ENCODE measurements at regions not wholly inside any gene's neighbourhood (a gene's known extent, or its start where the extent isn't known, plus 50 kb on each side); places are given as distances from the start of the nearest gene placed in this dataset.

- Histone ChIP-seq H3K9me3 (replicated peaks) (peaks cover 12% of the 10 kb centered on the region), H3K4me3 (no peak overlapping the region), H3K27ac (replicated peaks) (no peak overlapping the region), H3K36me3 (no peaks in the 10 kb centered on the region), H3K27me3 (ENCODE audit: low read depth) (peaks cover 9% of the 10 kb centered on the region), H3K4me1 (no peaks in the 10 kb centered on the region)
- no peak for DNase-seq
- intact Hi-C loops (cut with micrococcal nuclease) = no loop called here
- TF ChIP-seq, protein P1, sequence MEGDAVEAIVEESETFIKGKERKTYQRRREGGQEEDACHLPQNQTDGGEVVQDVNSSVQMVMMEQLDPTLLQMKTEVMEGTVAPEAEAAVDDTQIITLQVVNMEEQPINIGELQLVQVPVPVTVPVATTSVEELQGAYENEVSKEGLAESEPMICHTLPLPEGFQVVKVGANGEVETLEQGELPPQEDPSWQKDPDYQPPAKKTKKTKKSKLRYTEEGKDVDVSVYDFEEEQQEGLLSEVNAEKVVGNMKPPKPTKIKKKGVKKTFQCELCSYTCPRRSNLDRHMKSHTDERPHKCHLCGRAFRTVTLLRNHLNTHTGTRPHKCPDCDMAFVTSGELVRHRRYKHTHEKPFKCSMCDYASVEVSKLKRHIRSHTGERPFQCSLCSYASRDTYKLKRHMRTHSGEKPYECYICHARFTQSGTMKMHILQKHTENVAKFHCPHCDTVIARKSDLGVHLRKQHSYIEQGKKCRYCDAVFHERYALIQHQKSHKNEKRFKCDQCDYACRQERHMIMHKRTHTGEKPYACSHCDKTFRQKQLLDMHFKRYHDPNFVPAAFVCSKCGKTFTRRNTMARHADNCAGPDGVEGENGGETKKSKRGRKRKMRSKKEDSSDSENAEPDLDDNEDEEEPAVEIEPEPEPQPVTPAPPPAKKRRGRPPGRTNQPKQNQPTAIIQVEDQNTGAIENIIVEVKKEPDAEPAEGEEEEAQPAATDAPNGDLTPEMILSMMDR (IDR thresholded peaks at IDR 0.05; ENCODE audit: borderline replicate concordance) = no peak
Measured at GRCh38 chr5:158033724-158034123, 174.8 kb upstream of the CLINT1 start.

- no peak for DNase-seq
- intact Hi-C loops (cut with micrococcal nuclease) = no loop called here
- TF ChIP-seq, protein P1 (IDR thresholded peaks at IDR 0.05; ENCODE audit: borderline replicate concordance) = no peak
- Histone ChIP-seq H3K27ac (replicated peaks) (no peak overlapping the region), H3K27me3 (ENCODE audit: low read depth) (peaks cover 9% of the 10 kb centered on the region), H3K36me3 (no peaks in the 10 kb centered on the region), H3K9me3 (replicated peaks) (peaks cover 12% of the 10 kb centered on the region), H3K4me1 (no peaks in the 10 kb centered on the region), H3K4me3 (no peak overlapping the region)
Measured at GRCh38 chr5:158033076-158033475, 174.1 kb upstream of the CLINT1 start.

DNA sequence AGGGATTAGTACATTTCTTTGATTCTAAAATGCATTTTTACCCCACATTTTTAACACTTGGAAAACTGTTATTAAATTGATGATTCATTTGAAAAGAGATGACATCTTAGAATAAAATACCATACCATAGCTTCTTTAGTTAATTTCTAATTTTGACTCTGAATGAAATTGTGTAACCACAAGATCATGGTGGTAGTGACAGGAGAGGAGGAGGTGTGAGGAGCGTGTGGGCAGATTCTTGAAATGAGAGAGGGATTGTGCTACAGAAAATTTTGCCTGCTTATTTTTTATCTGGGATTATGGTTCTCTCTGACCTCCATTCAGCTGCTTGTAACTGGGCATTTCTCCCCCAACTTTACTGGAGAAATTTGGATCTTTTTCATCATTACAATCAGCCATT is 173.3 kb upstream of the CLINT1 start:
- peaks cover 12% of the 10 kb centered on the region for H3K9me3 ChIP-seq (replicated peaks)
- intact Hi-C loops (cut with micrococcal nuclease) = no loop called here
- H3K4me3 ChIP-seq = no peak overlapping the region
- H3K4me1 ChIP-seq = no peaks in the 10 kb centered on the region
- DNase-seq = no peak
- H3K27me3 ChIP-seq (ENCODE audit: low read depth) = peaks cover 9% of the 10 kb centered on the region
- TF ChIP-seq, protein P1 (IDR thresholded peaks at IDR 0.05; ENCODE audit: borderline replicate concordance) = no peak
- no peak overlapping the region for H3K27ac ChIP-seq (replicated peaks)
- no peaks in the 10 kb centered on the region for H3K36me3 ChIP-seq

DNA sequence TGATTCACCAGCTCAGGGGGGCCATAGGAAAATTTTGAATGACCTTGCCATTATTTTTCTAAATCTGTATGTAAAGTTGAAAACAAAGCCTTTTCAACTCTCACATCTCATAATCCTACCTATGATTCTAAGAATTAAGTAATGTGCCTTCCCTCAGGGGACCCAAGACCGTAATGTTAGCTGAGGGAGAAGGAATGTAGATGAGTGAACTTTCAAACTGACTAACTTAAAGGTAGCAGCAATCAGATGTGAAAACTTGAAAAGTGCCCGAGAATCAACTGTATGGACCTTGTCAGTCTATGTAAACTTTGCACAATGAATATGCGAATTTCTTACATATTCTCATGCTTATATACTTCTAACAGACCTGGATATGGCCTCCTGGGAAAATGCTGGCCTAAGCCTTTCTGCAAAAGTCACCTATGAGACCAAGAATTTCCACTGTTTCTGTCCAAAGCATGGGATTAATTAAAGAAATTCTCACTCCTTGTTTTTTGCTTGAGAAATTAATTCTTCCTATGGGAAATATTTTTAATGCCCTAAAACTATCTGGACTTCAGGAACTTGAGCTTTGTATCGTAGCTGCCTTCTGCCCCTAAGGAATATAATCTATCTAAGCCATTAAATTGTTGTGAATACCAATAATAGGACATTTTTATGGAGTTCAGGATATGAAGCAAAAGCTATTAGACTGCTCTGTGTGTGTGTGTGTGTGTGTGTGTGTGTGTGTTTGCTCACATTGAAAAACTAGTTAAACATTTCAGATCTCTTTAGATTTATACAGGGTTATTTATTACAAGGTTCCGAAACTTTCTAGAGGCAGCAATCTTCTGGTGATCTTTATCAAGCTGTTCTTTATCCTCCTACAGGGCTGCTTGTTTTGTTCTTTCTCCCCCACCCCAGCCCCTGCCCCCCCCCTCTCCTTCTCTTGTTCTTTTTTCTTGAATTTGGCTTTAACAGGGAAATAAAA is 169.1 kb upstream of the CLINT1 start:
- no peaks in the 10 kb centered on the region for H3K36me3 ChIP-seq
- intact Hi-C loops (cut with micrococcal nuclease) = no loop called here
- no peak overlapping the region for H3K27ac ChIP-seq (replicated peaks)
- H3K27me3 ChIP-seq (ENCODE audit: low read depth) = peaks cover 19% of the 10 kb centered on the region
- H3K9me3 ChIP-seq (replicated peaks) = no peaks in the 10 kb centered on the region
- no peaks in the 10 kb centered on the region for H3K4me1 ChIP-seq
- DNase-seq = no peak
- TF ChIP-seq, protein P1 (IDR thresholded peaks at IDR 0.05; ENCODE audit: borderline replicate concordance) = no peak
- H3K4me3 ChIP-seq = no peak overlapping the region

DNA sequence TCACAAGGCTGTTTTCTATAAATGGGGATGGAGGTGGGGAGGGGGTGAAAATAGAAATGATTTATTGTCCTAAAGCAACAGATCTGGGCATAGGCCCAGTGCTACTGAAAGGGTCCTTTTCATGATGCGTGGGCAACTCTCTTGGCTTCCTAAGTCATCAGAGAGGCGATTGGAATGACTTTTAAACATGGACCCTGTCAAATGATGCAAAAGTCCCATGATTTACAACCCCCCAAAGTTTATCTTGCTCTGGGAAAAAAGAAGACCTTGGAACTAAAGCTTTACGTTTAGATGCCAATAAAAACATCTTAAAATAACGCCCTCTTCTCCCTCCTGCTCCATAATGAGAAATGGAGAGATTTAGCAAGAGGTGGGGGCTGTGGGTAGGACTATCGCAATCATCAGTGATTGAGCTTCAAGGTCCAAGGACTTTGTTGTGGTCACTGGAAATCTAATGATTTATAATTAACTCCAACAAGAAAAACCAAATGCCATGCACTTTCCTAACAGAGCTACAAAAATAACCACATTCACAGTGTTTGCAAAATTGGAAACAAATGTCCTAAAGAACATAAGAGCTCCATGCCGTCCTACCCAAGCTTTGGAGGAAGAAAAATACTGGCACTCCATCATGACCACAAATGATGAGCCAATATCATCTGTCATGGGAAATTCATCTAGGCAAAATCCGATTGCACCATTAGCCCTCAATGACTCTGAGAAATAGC is 167.5 kb upstream of the CLINT1 start:
- intact Hi-C loops (cut with micrococcal nuclease) = no loop called here
- H3K4me3 ChIP-seq = no peak overlapping the region
- no peaks in the 10 kb centered on the region for H3K36me3 ChIP-seq
- H3K9me3 ChIP-seq (replicated peaks) = no peaks in the 10 kb centered on the region
- no peak overlapping the region for H3K27ac ChIP-seq (replicated peaks)
- H3K27me3 ChIP-seq (ENCODE audit: low read depth) = peaks cover 20% of the 10 kb centered on the region
- TF ChIP-seq, protein P1 (IDR thresholded peaks at IDR 0.05; ENCODE audit: borderline replicate concordance) = no peak
- no peak for DNase-seq
- H3K4me1 ChIP-seq = no peaks in the 10 kb centered on the region

Measured in left ventricle myocardium inferior (tissue), 1 donor.